CD4-positive, alpha-beta T cell (primary cell): ENCODE measurements at regions not wholly inside any gene's neighbourhood (a gene's known extent, or its start where the extent isn't known, plus 50 kb on each side); places are given as distances from the start of the nearest gene placed in this dataset.

Experiments
- ATAC-seq: fragments of 200-7000 bp; cut with Tn5 transposase; one replicate; pipeline ENCODE4 v1.10.0; 2022; ENCODE audit warnings: mild to moderate bottlenecking; ENCODE audit not compliant: poor library complexity
- CTCF ChIA-PET: fragments of 350-600 bp; sonication (Branson Sonifier 250); formaldehyde crosslinking; loops from one replicate; lab custom pipeline; 2021; ENCODE audit warnings: antibody characterized with exemption, inconsistent platforms; lab: Charles Lee
- POLR2A ChIA-PET: fragments of 350-600 bp; sonication (Branson Sonifier 250); formaldehyde crosslinking; loops from one replicate; lab custom pipeline; 2021; ENCODE audit warnings: antibody characterized with exemption, inconsistent platforms; lab: Charles Lee
- DNase-seq, 14 experiments: peaks; one replicate each; pipeline ENCODE4 v3.0.0-alpha.2; 2013 to 2020; ENCODE audit warnings: mixed read lengths in 2 of 14
- H3K27ac ChIP-seq, 2 donors: one replicate each; pipeline versions ENCODE4 v1.5.1 to v1.7.0; 2013; ENCODE audit warnings: low read length in 2 of 2, low read depth in 1 of 2, mild to moderate bottlenecking in 1 of 2
- H3K27me3 ChIP-seq, 2 experiments: 1 replicate in 1 of 2; 2 replicates in 1 of 2; pipeline versions ENCODE4 v1.6.1 to v1.7.0; 2013; ENCODE audit warnings: low read length in 2 of 2, control low read depth in 1 of 2, mild to moderate bottlenecking in 1 of 2, moderate library complexity in 1 of 2; ENCODE audit not compliant: insufficient read depth in 2 of 2, control insufficient read depth in 1 of 2
- H3K36me3 ChIP-seq: one replicate; pipeline ENCODE4 v1.6.1; 2013; ENCODE audit warnings: low read length, control low read depth; ENCODE audit not compliant: insufficient read depth
- H3K4me1 ChIP-seq: one replicate; pipeline ENCODE4 v1.6.1; 2013; ENCODE audit warnings: low read length, control low read depth; ENCODE audit not compliant: insufficient read depth
- H3K4me3 ChIP-seq: one replicate; pipeline ENCODE4 v1.5.1; 2013; ENCODE audit warnings: mild to moderate bottlenecking, low read length, moderate library complexity
- H3K9me3 ChIP-seq, 2 experiments: 1 replicate in 1 of 2; 2 replicates in 1 of 2; pipeline versions ENCODE4 v1.6.1 to v1.7.0; 2013; ENCODE audit warnings: low read length in 2 of 2, mild to moderate bottlenecking in 2 of 2, control low read depth in 1 of 2, moderate library complexity in 1 of 2; ENCODE audit not compliant: control insufficient read depth in 1 of 2, insufficient read depth in 1 of 2
- H3K27ac Mint-ChIP-seq: one replicate; pipeline ENCODE4 v1.8.0; 2020; ENCODE audit warnings: mixed read lengths
- H3K27me3 Mint-ChIP-seq: one replicate; pipeline ENCODE4 v1.8.0; 2021; ENCODE audit warnings: mixed read lengths
- H3K36me3 Mint-ChIP-seq: one replicate; pipeline ENCODE4 v1.8.0; 2021; ENCODE audit warnings: low read depth, mixed read lengths
- H3K4me1 Mint-ChIP-seq: one replicate; pipeline ENCODE4 v1.8.0; 2021; ENCODE audit warnings: low read depth, mixed read lengths
- H3K4me3 Mint-ChIP-seq: one replicate; pipeline ENCODE4 v1.8.0; 2020; ENCODE audit warnings: mild to moderate bottlenecking, mixed read lengths
- H3K9me3 Mint-ChIP-seq: one replicate; pipeline ENCODE4 v1.8.0; 2020; ENCODE audit warnings: mixed read lengths
- intact Hi-C, 2 experiments: fragments of 100-400 bp; cut with DNase I in 1 of 2; cut with micrococcal nuclease in 1 of 2; formaldehyde crosslinking; loops; one replicate each; pipeline versions ENCODE4 v1.15.1 to v1.9.0; 2023 to 2025; cut with DNase I, micrococcal nuclease
- TF ChIP-seq, protein P1 (sequence below): fragments of 200-600 bp; IDR thresholded peaks from one replicate; pipeline ENCODE4 v1.8.0; 2022; ENCODE audit warnings: antibody characterized with exemption, mild to moderate bottlenecking

GRCh38 chr20:55140631-55141030 lies 665.2 kb downstream of the DOK5 start:
- H3K27me3 ChIP-seq: no peaks in the 10 kb centered on the region
- Mint-ChIP-seq H3K27ac (no peak overlapping the region), H3K27me3 (no peaks in the 10 kb centered on the region), H3K36me3 (no peaks in the 10 kb centered on the region), H3K4me1 (no peaks in the 10 kb centered on the region), H3K4me3 (no peak overlapping the region), H3K9me3 (peaks cover 5% of the 10 kb centered on the region)
- peaks cover 0 to under 1% of the 10 kb centered on the region in 2 experiments for H3K9me3 ChIP-seq
- ChIA-PET CTCF (interaction anchor here (1.7 kb wide), 1 partner anchor 27 kb away, joined by 3 read pairs; no protein-coding TSS in a partner anchor), POLR2A (no interaction called here)
- H3K36me3 ChIP-seq: no peaks in the 10 kb centered on the region
- TF ChIP-seq, protein P1, sequence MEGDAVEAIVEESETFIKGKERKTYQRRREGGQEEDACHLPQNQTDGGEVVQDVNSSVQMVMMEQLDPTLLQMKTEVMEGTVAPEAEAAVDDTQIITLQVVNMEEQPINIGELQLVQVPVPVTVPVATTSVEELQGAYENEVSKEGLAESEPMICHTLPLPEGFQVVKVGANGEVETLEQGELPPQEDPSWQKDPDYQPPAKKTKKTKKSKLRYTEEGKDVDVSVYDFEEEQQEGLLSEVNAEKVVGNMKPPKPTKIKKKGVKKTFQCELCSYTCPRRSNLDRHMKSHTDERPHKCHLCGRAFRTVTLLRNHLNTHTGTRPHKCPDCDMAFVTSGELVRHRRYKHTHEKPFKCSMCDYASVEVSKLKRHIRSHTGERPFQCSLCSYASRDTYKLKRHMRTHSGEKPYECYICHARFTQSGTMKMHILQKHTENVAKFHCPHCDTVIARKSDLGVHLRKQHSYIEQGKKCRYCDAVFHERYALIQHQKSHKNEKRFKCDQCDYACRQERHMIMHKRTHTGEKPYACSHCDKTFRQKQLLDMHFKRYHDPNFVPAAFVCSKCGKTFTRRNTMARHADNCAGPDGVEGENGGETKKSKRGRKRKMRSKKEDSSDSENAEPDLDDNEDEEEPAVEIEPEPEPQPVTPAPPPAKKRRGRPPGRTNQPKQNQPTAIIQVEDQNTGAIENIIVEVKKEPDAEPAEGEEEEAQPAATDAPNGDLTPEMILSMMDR: no peak
- no peak overlapping the region for H3K4me3 ChIP-seq
- H3K27ac ChIP-seq: no peak overlapping the region
- no peak for DNase-seq
- ATAC-seq: no peak
- no peaks in the 10 kb centered on the region for H3K4me1 ChIP-seq
- intact Hi-C loops: no loop called here

DNA sequence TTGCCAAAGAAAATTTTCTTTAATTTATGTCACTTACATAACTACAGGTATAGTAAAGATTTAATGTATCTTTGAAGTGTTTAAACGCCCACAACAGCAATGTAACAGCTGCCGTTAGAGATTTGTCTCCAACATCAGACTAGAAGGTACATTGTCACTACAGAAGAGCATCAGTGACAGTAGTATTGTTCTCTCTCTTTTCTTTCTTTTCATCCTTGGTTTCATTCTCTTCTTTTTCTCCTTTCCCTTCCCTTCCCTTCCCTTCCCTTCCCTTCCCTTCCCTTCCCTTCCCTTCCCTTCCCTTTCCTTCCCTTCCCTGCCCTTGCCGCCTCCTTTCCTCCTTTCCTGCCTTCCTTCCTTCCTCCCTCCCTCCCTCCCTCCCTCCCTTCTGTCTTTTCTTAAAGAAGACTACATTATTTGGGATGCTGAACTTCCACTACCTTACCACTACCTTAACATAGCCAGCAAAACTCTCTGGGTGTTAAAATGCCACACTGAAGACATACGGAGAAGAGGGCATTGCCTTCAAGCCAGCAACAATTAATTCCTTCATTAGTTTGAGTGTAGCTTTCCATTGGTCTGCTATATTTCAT lies 663.9 kb downstream of the DOK5 start:
- CTCF ChIA-PET: no interaction called here

DNA sequence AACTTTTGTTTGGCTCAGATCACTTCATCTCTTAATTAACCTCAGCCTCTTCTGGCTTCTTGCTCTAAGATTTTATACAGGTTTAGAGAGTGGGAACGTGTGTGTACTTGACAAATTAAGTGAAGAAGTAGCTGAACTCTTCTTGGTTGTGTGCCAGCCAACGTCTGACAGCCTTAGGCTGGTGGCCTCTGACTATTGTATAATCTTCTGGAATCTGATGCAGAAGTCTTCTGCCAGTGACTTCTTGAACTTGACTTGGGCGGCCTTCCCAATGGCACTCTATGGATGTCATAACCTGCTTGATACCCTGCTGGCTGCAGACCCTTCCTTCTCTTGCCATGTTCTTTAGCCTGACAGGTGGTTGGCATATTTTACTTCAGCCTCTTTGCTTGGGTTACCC lies 660.5 kb downstream of the DOK5 start:
- ChIA-PET POLR2A (no interaction called here), CTCF (no interaction called here)
- H3K9me3 ChIP-seq: no peaks in the 10 kb centered on the region
- TF ChIP-seq, protein P1: no peak
- Mint-ChIP-seq H3K36me3 (no peaks in the 10 kb centered on the region), H3K4me3 (no peak overlapping the region), H3K27me3 (no peaks in the 10 kb centered on the region), H3K9me3 (peaks cover 5% of the 10 kb centered on the region), H3K4me1 (no peaks in the 10 kb centered on the region), H3K27ac (no peak overlapping the region)
- intact Hi-C loops: no loop called here
- H3K4me1 ChIP-seq: no peaks in the 10 kb centered on the region
- DNase-seq: no peak
- no peaks in the 10 kb centered on the region for H3K36me3 ChIP-seq
- no peaks in the 10 kb centered on the region for H3K27me3 ChIP-seq
- H3K27ac ChIP-seq: no peak overlapping the region
- ATAC-seq: no peak
- no peak overlapping the region for H3K4me3 ChIP-seq

More for the DNA sequence above, 663.9 kb downstream of the DOK5 start:
- Histone ChIP-seq H3K9me3 (no peaks in the 10 kb centered on the region), H3K36me3 (no peaks in the 10 kb centered on the region), H3K4me3 (no peak overlapping the region), H3K27ac (no peak overlapping the region), H3K4me1 (no peaks in the 10 kb centered on the region), H3K27me3 (no peaks in the 10 kb centered on the region)
- POLR2A ChIA-PET: no interaction called here
- Mint-ChIP-seq H3K4me1 (no peaks in the 10 kb centered on the region), H3K36me3 (no peaks in the 10 kb centered on the region), H3K4me3 (no peak overlapping the region), H3K27me3 (no peaks in the 10 kb centered on the region), H3K27ac (no peak overlapping the region), H3K9me3 (peaks cover 5% of the 10 kb centered on the region)
- TF ChIP-seq, protein P1: no peak
- DNase-seq: no peak
- ATAC-seq: no peak
- intact Hi-C loops: no loop called here
